ENCODE measurements at regions not wholly inside any gene's neighbourhood (a gene's known extent, or its start where the extent isn't known, plus 50 kb on each side); places are given as distances from the start of the nearest gene placed in this dataset.

DNA sequence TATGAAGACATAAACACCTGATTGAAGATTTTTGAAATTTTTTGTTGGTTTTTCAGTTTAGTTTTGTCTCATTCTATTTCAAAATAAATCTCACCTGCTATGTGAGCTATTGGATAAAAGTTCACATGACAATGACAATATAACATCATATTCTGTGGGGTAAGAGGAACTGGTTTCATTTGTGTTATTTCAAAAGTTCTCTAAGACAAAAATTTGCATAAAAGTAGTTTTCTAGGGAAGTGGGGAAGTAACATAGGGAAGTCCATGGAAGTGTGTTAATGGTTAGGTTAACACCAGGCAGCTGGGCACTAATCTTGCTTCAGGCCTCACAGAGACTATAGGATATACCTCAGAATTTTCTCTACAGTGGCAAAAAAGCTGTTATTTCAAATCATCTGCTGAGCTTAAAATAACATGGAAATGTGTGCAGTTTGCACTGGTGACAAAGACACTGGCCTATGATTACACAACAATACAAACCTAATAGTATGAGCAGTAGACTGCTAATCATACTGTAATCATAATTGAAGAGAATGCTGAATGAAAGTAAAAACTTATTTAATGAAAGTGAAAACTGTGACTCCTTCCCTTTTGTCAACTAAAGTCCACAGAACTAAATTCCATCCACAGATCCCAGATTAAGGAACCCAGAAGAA, 710.6 kb upstream of the TMEM132C start:
- Histone ChIP-seq H3K27me3 (ENCODE audit: control insufficient read depth in 3 of 3, insufficient read depth in 3 of 3, low read length in 3 of 3) (no peaks in the 10 kb centered on the region), H3K4me1 (ENCODE audit: control insufficient read depth in 3 of 3, insufficient read depth in 3 of 3, low read length in 3 of 3) (no peaks in the 10 kb centered on the region), H3K27ac (ENCODE audit: low read depth, low read length) (no peak overlapping the region), H3K4me3 (ENCODE audit: low read length in 3 of 3) (no peak overlapping the region), H3K9me3 (ENCODE audit: control insufficient read depth in 3 of 3, low read length in 3 of 3) (peaks cover 0 to 2% (median 2%) of the 10 kb centered on the region in 3 donors), H3K9ac (ENCODE audit: low read depth in 1 of 3, low read length in 3 of 3) (no peak overlapping the region), H3K36me3 (ENCODE audit: control insufficient read depth in 3 of 3, insufficient read depth in 3 of 3, low read length in 3 of 3) (no peaks in the 10 kb centered on the region)

DNA sequence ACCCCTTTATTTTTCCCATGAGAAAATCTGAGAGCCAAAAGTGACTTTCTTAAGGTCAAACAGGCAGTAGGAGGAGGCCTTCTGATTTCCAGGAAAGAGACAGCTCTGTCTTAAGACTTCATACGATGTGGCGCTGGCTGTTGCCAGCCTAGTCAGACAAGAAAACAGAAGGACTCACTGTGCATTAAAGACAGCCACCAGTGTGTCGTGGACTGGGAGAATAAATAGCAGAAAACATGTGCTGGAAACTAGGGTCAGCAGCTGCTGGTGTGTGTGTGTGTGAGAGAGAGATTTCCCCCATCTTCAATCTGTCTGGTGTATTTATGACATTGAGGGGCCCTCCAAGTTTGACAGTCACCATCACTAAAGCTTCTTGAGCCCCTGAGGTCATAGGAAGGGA, 708.6 kb upstream of the TMEM132C start:
- H3K36me3 ChIP-seq (ENCODE audit: control insufficient read depth in 3 of 3, insufficient read depth in 3 of 3, low read length in 3 of 3), result no peaks in the 10 kb centered on the region
- no peaks in the 10 kb centered on the region for H3K27me3 ChIP-seq (ENCODE audit: control insufficient read depth in 3 of 3, insufficient read depth in 3 of 3, low read length in 3 of 3)
- H3K27ac ChIP-seq (ENCODE audit: low read depth, low read length), result no peak overlapping the region
- H3K4me1 ChIP-seq (ENCODE audit: control insufficient read depth in 3 of 3, insufficient read depth in 3 of 3, low read length in 3 of 3), result no peaks in the 10 kb centered on the region
- no peak overlapping the region for H3K9ac ChIP-seq (ENCODE audit: low read depth in 1 of 3, low read length in 3 of 3)
- H3K4me3 ChIP-seq (ENCODE audit: low read length in 3 of 3), result no peak overlapping the region
- H3K9me3 ChIP-seq (ENCODE audit: control insufficient read depth in 3 of 3, low read length in 3 of 3), result peaks cover 0 to 2% (median 0%) of the 10 kb centered on the region in 3 donors

DNA sequence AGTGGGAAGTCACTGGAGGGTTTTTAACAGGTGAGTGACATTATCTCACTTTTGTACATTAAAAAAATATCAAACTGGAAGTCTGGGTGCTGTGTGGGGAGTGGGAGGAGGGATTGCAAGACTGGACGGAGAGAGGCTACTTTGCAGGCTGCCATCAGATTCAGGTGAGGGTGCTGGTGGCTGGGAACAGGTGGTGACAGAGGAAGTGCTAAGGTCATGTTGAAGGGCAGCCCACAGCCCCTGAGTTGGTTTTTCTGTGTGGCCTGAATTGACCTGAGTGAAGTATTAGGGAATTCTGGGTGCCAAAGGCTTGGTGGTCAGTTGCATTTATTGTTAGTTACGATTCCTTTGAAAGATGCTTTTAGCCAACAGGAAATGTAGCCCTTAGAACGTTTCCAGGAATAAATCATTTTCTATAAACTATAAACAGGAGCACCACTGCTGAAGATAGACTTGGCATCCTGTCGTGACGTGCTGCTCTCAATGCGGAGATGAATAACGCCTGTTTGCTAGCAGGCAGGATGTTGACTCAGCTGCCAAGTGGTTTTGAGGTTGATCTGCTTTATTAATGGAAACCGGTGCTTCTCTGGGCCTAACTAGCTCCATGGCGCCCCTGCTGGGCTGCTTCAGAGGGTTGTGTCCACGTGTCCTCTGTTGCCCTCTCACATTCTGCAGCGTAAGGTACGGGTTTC, 707.5 kb upstream of the TMEM132C start:
- no peak overlapping the region for H3K4me3 ChIP-seq (ENCODE audit: low read length in 3 of 3)
- peaks cover 0 to 2% (median 0%) of the 10 kb centered on the region in 3 donors for H3K9me3 ChIP-seq (ENCODE audit: control insufficient read depth in 3 of 3, low read length in 3 of 3)
- H3K9ac ChIP-seq (ENCODE audit: low read depth in 1 of 3, low read length in 3 of 3), result no peak overlapping the region
- no peak overlapping the region for H3K27ac ChIP-seq (ENCODE audit: low read depth, low read length)
- H3K4me1 ChIP-seq (ENCODE audit: control insufficient read depth in 3 of 3, insufficient read depth in 3 of 3, low read length in 3 of 3), result no peaks in the 10 kb centered on the region
- H3K36me3 ChIP-seq (ENCODE audit: control insufficient read depth in 3 of 3, insufficient read depth in 3 of 3, low read length in 3 of 3), result no peaks in the 10 kb centered on the region
- no peaks in the 10 kb centered on the region for H3K27me3 ChIP-seq (ENCODE audit: control insufficient read depth in 3 of 3, insufficient read depth in 3 of 3, low read length in 3 of 3)

DNA sequence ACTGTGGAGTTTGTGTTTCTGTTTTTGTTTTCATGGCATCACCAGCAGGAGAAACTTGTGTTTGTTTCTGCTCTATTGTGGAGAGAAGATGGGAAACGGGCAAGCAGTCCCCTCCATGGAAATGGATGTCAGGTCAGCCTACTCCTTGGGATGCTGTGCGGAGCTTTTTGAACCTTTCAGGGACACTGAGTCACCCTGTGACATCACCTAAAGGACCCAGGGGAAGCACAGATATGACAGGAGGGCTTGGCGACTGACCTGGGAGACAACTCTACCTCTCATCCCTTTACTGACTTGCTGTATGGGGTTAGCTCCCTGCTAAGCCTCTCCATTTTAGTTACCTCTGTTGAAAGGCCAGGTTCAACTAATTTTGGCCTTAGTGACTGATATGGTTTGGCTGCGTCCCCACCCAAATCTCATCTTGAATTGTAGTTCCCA, 706.9 kb upstream of the TMEM132C start:
- H3K9me3 ChIP-seq (ENCODE audit: control insufficient read depth in 3 of 3, low read length in 3 of 3), result peaks cover 0 to 2% (median 2%) of the 10 kb centered on the region in 3 donors
- H3K9ac ChIP-seq (ENCODE audit: low read depth in 1 of 3, low read length in 3 of 3), result no peak overlapping the region
- no peaks in the 10 kb centered on the region for H3K27me3 ChIP-seq (ENCODE audit: control insufficient read depth in 3 of 3, insufficient read depth in 3 of 3, low read length in 3 of 3)
- no peak overlapping the region for H3K4me3 ChIP-seq (ENCODE audit: low read length in 3 of 3)
- no peaks in the 10 kb centered on the region for H3K4me1 ChIP-seq (ENCODE audit: control insufficient read depth in 3 of 3, insufficient read depth in 3 of 3, low read length in 3 of 3)
- no peaks in the 10 kb centered on the region for H3K36me3 ChIP-seq (ENCODE audit: control insufficient read depth in 3 of 3, insufficient read depth in 3 of 3, low read length in 3 of 3)
- H3K27ac ChIP-seq (ENCODE audit: low read depth, low read length), result no peak overlapping the region

DNA sequence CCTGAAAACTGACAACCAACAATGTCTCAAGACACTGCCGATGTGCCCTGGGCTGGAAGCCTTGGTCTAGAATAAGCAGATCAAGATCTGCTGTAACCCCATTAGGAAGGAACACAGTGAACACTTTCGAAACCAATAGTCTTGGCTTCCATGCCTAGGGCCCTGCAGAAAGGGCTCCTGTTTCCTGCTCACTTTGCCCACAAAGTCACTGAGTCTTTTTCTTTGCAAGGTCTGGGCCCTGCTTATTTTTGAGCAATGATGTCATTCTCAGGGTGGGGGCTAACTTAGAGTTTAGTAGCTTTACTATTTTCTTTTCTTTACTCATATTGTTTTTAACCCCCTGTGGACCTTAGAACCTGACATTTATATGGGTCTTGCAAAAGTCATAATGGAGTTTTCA, 704.2 kb upstream of the TMEM132C start:
- Histone ChIP-seq H3K36me3 (ENCODE audit: control insufficient read depth in 3 of 3, insufficient read depth in 3 of 3, low read length in 3 of 3) (no peaks in the 10 kb centered on the region), H3K9me3 (ENCODE audit: control insufficient read depth in 3 of 3, low read length in 3 of 3) (peaks cover 0 to 4% (median 2%) of the 10 kb centered on the region in 3 donors), H3K9ac (ENCODE audit: low read depth in 1 of 3, low read length in 3 of 3) (no peak overlapping the region), H3K27me3 (ENCODE audit: control insufficient read depth in 3 of 3, insufficient read depth in 3 of 3, low read length in 3 of 3) (no peaks in the 10 kb centered on the region), H3K27ac (ENCODE audit: low read depth, low read length) (no peak overlapping the region), H3K4me1 (ENCODE audit: control insufficient read depth in 3 of 3, insufficient read depth in 3 of 3, low read length in 3 of 3) (no peaks in the 10 kb centered on the region), H3K4me3 (ENCODE audit: low read length in 3 of 3) (no peak overlapping the region)

DNA sequence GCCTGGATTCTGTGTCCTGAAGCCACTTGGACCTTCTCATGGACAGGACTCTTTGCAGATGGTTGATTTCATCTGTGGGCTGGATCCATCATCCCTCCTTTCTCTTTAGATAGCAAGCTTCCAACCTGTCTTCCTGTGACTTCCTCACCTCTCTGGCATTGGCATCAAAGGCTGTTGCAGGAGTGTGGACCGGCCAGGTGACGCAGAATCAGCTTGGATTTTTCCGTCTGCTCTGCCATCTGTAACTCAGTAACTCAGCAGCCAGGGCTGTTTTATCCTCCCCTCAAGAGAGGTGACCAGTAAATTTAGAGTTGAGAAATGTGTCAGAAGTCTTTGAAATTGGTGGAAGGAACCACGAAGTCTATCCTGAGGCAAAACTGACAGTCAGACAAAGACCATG, 701.7 kb upstream of the TMEM132C start:
- peaks cover 0 to 4% (median 2%) of the 10 kb centered on the region in 3 donors for H3K9me3 ChIP-seq (ENCODE audit: control insufficient read depth in 3 of 3, low read length in 3 of 3)
- peaks cover 0 to 3% (median 0%) of the 10 kb centered on the region in 3 donors for H3K27me3 ChIP-seq (ENCODE audit: control insufficient read depth in 3 of 3, insufficient read depth in 3 of 3, low read length in 3 of 3)
- no peaks in the 10 kb centered on the region for H3K36me3 ChIP-seq (ENCODE audit: control insufficient read depth in 3 of 3, insufficient read depth in 3 of 3, low read length in 3 of 3)
- no peak overlapping the region for H3K9ac ChIP-seq (ENCODE audit: low read depth in 1 of 3, low read length in 3 of 3)
- no peaks in the 10 kb centered on the region for H3K4me1 ChIP-seq (ENCODE audit: control insufficient read depth in 3 of 3, insufficient read depth in 3 of 3, low read length in 3 of 3)
- H3K4me3 ChIP-seq (ENCODE audit: low read length in 3 of 3), result no peak overlapping the region
- no peak overlapping the region for H3K27ac ChIP-seq (ENCODE audit: low read depth, low read length)

DNA sequence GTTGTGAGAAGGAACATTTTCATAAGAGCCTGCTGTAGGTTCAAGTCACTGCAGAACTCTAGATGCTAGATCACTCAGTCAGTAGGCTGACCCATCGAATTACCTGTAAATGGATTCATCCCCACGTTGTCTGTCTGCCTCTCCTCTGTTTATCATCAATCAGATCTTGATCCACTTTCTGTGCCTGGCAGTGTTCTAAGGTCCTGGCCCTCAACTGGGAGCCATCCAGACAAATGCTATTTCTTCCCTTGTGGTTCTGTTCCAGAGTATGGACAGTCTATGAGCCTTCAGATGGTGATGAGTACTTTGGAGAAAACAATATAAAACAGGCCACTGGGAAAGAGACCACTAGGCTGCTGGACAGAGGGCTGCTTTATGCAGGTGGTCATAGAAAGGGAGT, 699.4 kb upstream of the TMEM132C start:
- Histone ChIP-seq H3K9ac (ENCODE audit: low read depth in 1 of 3, low read length in 3 of 3) (no peak overlapping the region), H3K36me3 (ENCODE audit: control insufficient read depth in 3 of 3, insufficient read depth in 3 of 3, low read length in 3 of 3) (no peaks in the 10 kb centered on the region), H3K9me3 (ENCODE audit: control insufficient read depth in 3 of 3, low read length in 3 of 3) (peaks cover 0 to 4% (median 2%) of the 10 kb centered on the region in 3 donors), H3K4me1 (ENCODE audit: control insufficient read depth in 3 of 3, insufficient read depth in 3 of 3, low read length in 3 of 3) (no peaks in the 10 kb centered on the region), H3K27me3 (ENCODE audit: control insufficient read depth in 3 of 3, insufficient read depth in 3 of 3, low read length in 3 of 3) (peaks cover 0 to 3% (median 0%) of the 10 kb centered on the region in 3 donors), H3K27ac (ENCODE audit: low read depth, low read length) (no peak overlapping the region), H3K4me3 (ENCODE audit: low read length in 3 of 3) (no peak overlapping the region)

DNA sequence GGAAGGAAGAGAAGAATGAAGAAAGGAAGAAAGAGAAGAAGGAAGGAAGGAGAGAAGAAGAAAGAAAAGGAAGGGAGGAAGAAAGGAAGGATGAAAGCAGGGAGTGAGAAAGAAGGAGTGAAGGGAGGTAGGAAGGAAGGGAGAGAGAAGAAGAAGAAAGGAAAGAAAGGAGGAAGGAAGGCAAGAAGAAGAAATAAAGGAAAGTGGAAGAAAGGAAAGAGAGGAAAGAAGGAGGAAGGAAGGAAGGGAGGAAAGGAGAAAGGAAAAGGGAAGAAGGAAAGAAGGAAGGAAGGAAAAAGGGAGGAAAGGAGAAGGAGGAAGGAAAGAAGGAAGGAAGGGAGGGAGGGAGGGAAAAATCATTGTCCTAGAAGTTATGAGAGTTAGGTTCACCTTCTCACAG, 696.6 kb upstream of the TMEM132C start:
- no peaks in the 10 kb centered on the region for H3K9me3 ChIP-seq (ENCODE audit: control insufficient read depth in 3 of 3, low read length in 3 of 3)

DNA sequence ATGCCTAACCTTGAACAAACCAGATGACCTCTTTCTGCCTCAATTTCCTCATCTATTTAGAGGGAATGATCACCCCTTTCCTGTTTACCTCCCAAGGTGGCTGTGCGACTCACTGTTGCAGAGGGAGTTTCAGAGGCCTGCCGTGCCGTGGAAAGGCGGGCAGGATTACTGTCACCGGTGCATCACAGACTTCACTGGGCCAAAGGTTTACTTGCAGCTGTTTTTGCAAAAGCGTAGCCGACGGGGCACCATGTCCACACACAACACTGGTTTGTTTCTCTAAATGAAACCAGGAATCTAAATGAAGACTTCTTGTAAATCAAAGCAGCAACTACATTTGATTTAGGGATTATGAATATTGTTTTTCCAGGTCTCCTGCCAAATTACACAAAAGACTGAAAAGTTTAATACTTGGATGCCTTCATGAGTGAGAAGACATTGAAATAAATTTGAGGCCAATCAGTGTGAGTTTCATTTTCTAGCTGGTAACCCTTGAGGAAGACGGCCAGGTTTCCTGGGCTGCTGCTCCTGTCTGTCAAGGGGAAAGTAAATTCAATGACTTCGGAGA, 696.1 kb upstream of the TMEM132C start:
- Histone ChIP-seq H3K4me1 (ENCODE audit: control insufficient read depth in 3 of 3, insufficient read depth in 3 of 3, low read length in 3 of 3) (no peaks in the 10 kb centered on the region), H3K36me3 (ENCODE audit: control insufficient read depth in 3 of 3, insufficient read depth in 3 of 3, low read length in 3 of 3) (no peaks in the 10 kb centered on the region), H3K27me3 (ENCODE audit: control insufficient read depth in 3 of 3, insufficient read depth in 3 of 3, low read length in 3 of 3) (peaks cover 0 to 3% (median 0%) of the 10 kb centered on the region in 3 donors), H3K4me3 (ENCODE audit: low read length in 3 of 3) (no peak overlapping the region), H3K9ac (ENCODE audit: low read depth in 1 of 3, low read length in 3 of 3) (no peak overlapping the region), H3K9me3 (ENCODE audit: control insufficient read depth in 3 of 3, low read length in 3 of 3) (no peaks in the 10 kb centered on the region), H3K27ac (ENCODE audit: low read depth, low read length) (no peak overlapping the region)

More for the DNA sequence above, 696.6 kb upstream of the TMEM132C start:
- Histone ChIP-seq H3K4me1 (ENCODE audit: control insufficient read depth in 3 of 3, insufficient read depth in 3 of 3, low read length in 3 of 3) (no peaks in the 10 kb centered on the region), H3K27me3 (ENCODE audit: control insufficient read depth in 3 of 3, insufficient read depth in 3 of 3, low read length in 3 of 3) (peaks cover 0 to 3% (median 0%) of the 10 kb centered on the region in 3 donors), H3K27ac (ENCODE audit: low read depth, low read length) (no peak overlapping the region), H3K4me3 (ENCODE audit: low read length in 3 of 3) (no peak overlapping the region), H3K36me3 (ENCODE audit: control insufficient read depth in 3 of 3, insufficient read depth in 3 of 3, low read length in 3 of 3) (no peaks in the 10 kb centered on the region), H3K9ac (ENCODE audit: low read depth in 1 of 3, low read length in 3 of 3) (no peak overlapping the region)

DNA sequence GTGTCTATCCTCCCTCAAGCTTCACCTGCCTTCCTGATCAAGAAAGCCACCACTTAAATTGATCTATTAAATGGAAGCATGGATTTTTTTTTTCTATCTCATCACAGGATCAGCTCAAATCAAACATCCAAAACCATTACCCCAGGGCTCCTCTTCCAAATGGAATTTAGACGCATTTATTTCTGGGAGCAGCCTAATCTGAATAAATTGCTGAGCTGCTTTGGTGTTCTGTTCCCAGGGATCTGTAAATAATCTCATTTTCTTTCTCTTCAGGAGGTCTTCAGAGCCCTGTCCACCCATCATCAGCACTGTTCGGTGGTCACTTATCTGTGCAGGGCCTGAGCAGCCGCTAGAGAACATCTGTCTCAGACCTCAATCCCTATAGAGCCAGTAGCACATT, 695.4 kb upstream of the TMEM132C start:
- Histone ChIP-seq H3K27ac (ENCODE audit: low read depth, low read length) (no peak overlapping the region), H3K9ac (ENCODE audit: low read depth in 1 of 3, low read length in 3 of 3) (no peak overlapping the region), H3K27me3 (ENCODE audit: control insufficient read depth in 3 of 3, insufficient read depth in 3 of 3, low read length in 3 of 3) (peaks cover 0 to 3% (median 0%) of the 10 kb centered on the region in 3 donors), H3K4me3 (ENCODE audit: low read length in 3 of 3) (no peak overlapping the region), H3K36me3 (ENCODE audit: control insufficient read depth in 3 of 3, insufficient read depth in 3 of 3, low read length in 3 of 3) (no peaks in the 10 kb centered on the region), H3K4me1 (ENCODE audit: control insufficient read depth in 3 of 3, insufficient read depth in 3 of 3, low read length in 3 of 3) (no peaks in the 10 kb centered on the region), H3K9me3 (ENCODE audit: control insufficient read depth in 3 of 3, low read length in 3 of 3) (no peaks in the 10 kb centered on the region)

All from skeletal muscle tissue (tissue), 3 donors.